Breast epithelium (tissue), 3 donors: ENCODE measurements at regions not wholly inside any gene's neighbourhood (a gene's known extent, or its start where the extent isn't known, plus 50 kb on each side); places are given as distances from the start of the nearest gene placed in this dataset.

Experiments
- CTCF ChIP-seq, 3 donors: fragments of 450-650 bp; IDR thresholded peaks; one replicate each; pipeline ENCODE4 v1.5.1; 2016 to 2017; ENCODE audit warnings: antibody characterized with exemption in 3 of 3, mild to moderate bottlenecking in 3 of 3, moderate library complexity in 3 of 3
- POLR2A ChIP-seq: fragments of 450-650 bp; IDR thresholded peaks from one replicate; pipeline ENCODE4 v1.6.1; 2016; ENCODE audit warnings: antibody characterized with exemption, mild to moderate bottlenecking, moderate library complexity
- POLR2AphosphoS5 ChIP-seq, 3 donors: sonication (generic); formaldehyde crosslinking; IDR thresholded peaks; one replicate each; pipeline ENCODE4 v1.6.1; 2017; ENCODE audit warnings: antibody characterized with exemption in 3 of 3

GRCh38 chr20:55153001-55153645, 677.7 kb downstream of the DOK5 start:
- TF ChIP-seq POLR2A: no peak
- TF ChIP-seq CTCF (IDR thresholded peaks at IDR 0.05): no peak
- no peak for TF ChIP-seq POLR2AphosphoS5 (IDR thresholded peaks at IDR 0.05)
